ENCODE measurements at regions not wholly inside any gene's neighbourhood (a gene's known extent, or its start where the extent isn't known, plus 50 kb on each side); places are given as distances from the start of the nearest gene placed in this dataset.

DNA sequence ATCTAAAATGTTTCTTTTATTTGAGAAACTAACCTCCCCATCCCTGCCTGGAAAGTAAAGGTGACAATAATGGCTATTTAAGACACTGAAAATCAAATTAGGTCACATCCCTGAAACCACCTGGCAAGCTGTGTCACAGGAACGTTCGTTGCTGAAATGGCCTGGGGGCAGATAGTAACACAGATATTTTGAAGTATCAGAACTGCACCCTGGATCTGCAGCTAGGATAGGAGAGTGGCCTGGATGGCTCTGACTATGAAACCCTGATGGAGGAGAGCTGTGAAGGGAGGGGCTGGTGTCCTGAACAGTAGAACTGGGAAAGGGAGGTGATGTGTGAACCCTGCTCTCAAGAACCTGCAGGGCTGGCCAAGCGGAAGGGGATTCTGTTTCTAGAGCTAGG is 648.3 kb upstream of the CFAP20DC start:
- DNase-seq (ENCODE audit: low spot score) = no peak

DNA sequence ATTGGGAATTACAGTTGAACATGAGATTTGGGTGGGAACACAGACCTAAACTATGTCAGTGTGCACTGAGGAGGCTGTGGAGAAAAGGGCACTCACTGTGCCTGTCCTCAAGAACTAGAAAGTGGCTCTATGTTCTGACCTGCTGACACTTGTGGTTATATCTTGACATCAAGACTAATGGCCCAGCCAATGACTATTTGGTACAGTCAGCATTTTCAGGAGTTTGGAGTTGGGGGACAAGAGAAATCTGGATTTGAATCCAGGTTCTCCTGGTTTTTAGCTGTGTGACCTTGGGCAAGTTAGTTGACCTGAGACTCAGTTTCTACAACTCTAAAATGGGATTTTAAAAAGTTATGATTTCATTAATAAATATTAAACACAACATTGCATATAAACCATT is 647.0 kb upstream of the CFAP20DC start:
- no peak for DNase-seq (ENCODE audit: low spot score)

DNA sequence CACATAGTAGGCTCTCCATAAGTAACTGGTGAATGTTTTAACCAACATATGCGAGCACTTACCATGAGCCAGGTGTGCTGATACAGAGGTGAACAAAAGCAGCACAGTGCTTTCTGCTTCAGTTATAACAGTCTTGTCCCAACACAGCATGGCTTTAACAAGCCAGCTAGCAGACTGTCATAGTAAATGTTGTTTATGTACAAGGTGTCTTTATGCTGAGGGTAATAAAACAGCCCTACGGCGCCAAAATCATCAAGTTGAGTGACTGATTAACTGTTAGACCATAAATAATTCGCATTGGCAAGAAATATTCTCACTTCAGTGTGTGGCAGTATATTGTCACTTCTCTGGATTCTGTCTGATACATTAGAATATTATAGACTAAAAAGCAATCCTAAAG is 646.0 kb upstream of the CFAP20DC start:
- DNase-seq (ENCODE audit: low spot score) = no peak

DNA sequence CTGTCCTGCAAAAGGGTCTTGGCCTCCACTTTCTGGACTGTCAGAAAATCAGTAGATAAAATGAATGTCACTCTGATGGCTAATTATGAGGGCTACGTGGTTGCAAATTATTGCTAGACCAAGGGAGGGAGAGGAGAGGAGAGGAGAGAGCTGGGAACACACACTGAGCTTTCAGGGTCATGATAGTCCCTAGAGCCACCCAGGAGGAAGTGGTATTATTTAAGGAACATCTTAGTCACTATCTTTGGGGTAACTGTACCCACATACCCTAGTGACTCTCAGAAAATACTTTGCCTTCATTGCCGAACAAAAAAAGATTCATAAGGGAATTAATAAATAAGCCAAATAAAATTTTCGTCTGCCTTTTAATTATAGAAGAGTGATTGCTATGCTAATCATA is 642.3 kb upstream of the CFAP20DC start:
- DNase-seq (ENCODE audit: low spot score) = no peak

DNA sequence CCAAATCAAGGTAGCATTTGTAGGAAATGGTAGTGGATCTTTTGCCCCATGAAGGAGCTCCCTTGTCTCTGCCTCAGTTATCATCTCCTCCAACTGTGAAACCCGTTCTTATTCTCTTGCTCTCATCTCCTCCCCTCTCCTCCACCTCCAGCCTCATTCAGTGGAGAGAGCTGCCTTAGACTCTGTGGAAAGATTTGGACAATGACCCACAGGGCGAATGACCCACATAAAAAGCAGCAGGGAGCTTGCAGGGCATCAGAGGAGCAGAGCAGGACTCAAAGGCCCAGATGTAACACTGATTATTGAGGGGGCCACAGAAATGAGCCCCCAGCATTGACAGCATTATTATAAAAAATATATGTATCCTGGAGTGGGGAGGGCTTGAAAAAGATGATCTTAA is 641.1 kb upstream of the CFAP20DC start:
- no peak for DNase-seq (ENCODE audit: low spot score)

DNA sequence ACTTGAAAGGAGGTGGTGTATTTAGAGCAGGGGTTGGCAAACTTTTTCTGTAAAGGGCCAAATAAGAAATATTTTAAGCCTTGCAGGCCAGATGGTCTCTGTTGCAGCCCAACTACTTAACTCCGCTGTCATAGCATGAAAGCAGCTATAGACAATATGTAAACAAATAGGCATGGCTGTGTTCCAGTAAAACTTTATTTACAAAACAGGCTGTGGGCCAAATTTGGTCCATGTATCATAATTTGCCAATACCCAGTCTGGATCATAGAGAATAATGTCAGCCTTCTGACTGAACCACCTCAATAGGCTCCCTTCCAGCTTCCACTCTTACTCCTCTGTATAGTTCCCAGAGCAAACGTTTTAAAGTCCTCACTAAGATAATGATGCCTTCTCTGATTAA is 638.8 kb upstream of the CFAP20DC start:
- DNase-seq (ENCODE audit: low spot score) = no peak

DNA sequence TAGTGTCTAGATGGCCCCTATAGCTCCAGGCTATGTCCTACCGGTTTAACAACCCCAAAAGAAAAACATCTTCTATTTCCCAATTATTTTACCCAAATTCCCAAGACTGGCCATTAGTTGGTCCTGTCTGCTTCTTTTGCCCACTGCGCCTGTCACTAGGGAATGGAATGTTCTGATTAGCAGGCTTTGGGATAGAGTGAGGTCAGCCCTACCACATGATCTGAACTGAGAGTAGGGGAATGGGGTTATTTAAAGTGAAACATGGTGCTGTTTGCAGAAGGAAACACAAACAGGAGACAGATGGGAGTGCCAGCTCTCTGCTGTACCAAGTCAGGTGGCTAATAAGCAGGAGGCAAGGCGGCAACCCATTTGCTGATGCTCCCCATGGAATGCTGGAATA is 635.6 kb upstream of the CFAP20DC start:
- no peak for DNase-seq (ENCODE audit: low spot score)

DNA sequence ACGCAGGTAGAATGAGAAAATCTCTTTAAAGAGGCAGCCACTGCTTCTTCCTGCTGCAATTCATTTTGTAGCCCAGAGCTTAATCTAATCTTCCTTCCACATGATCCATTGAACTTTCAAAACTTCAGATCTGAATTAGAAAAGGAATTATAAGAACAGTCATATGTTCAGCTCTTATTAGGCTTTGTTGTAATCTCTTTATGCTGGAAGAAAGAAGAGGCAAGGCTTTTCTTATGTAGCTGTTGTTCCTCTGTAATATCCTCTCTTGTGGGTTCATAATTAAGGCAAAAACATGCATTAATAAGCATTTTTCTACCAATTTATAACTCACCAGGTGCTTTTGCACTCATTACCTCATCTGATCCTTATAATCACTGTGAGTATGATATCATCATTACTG is 634.9 kb upstream of the CFAP20DC start:
- no peak for DNase-seq (ENCODE audit: low spot score)

DNA sequence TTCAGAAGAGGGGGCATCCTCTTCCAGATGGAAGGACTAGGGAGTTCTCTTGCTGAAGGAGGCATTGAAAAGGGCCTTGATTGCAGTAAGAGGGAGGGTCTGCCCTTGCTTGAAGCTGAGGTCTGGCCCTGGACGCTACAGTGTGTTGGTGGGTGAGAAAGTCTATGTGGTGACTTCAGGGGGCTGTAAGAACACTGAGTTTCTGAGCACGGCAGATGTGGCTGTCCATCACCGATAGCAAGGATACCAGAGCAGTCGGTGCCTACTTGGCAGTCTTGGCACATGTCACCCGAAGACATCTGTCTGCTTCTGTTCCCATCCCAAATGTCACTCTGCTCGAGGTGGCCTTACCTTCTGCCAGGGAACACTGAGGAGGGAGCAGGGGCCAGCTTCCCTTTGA is 631.1 kb upstream of the CFAP20DC start:
- no peak for DNase-seq (ENCODE audit: low spot score)

DNA sequence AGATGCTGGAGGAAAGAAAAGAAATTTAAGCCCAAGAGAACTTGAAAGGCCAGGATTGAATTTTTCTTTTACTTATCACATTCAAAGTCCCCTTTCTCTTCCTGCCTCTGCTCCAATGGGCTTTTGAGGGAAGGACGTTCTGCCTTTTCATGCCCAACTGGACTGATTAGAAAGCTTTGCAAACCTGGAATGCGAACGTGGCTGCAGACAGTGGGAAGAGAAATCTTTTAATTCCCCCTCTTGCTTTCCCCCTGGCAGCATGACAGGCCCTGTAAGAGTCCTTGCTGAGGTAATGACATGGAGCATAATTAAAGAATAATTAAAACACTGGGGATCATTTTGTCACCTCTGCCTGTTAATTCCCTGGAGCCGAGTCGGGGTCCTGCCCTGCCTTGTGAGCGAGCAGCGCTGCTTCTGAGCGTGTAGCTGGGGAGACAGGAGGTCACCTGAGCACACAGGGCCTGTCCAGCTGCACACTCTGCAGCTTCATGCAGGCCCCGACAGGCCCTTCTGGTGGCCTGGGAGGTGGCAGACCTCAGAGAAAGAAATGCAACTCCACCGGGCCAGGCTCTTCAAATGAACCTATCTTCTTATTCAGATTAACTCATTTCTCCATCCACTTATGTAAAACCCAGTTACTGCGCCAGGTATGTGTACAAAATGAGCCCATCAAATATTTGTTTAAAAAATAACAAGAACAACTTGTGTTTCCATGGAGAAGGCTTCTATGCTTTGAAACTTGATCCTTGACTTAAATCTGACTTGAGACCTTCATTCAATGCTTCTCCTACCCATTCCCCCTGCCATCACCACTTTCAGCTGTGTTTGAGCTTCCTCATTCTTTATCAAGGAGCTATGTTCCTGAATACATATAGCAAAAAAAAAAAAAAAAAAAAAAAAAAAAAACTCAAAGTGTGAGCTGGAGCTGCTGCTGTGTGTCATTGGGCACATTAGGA is 628.2 kb upstream of the CFAP20DC start:
- DNase-seq (ENCODE audit: low spot score) = no peak

DNA sequence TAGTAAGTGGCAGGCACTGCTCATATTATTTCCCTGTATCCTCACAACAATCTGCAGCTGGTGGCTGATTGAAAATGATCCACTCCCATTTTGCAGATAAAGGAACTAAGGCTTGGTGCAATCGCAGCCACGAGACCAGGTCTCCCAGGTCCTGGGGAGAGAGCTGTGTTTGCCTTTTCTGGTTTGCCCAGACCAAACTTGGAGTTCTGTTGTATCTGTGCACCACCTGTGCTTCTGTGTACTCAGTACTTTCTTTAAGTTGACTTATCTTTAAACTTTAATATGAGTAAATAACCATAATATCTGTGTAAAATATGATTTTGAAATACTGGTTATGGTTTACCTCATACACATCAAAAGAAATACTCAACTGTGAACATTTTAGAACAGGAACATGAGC is 625.7 kb upstream of the CFAP20DC start:
- no peak for DNase-seq (ENCODE audit: low spot score)

DNA sequence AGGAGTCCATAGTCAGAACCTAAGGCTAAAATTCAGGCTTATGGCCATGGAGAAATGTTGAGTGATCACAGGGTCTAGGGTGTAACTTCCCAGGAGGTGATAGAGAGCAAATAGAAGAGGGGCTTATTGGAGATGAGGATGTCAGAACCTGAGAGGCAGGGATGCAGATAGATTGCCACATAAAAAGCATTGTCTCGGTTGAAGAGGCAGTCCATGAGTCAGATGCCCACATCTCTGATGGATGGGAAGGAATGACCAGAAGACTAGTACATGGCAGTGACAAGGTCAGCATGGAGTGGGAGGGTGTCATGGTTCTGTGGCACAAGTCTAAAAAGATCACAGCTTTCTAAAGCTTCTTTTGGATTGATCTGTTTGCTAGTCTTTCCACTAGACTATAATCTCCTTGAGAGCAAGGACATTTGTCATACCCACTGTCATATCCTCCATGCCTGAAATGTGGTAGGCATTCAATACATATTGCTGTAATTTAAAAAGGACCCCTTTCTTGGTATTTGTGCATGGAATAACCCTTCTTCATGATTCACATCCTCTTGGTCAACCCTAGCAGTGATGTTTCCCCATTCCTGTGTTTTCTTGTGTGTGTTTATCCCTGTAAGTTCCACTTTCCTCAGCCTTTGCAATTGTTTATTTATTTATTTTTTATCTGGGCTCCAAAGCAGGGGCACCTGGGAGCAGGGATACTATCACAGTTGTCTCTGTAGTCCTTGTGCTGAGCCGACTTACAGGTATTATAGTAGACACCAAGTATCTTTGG is 613.4 kb upstream of the CFAP20DC start:
- DNase-seq (ENCODE audit: low spot score) = no peak

DNA sequence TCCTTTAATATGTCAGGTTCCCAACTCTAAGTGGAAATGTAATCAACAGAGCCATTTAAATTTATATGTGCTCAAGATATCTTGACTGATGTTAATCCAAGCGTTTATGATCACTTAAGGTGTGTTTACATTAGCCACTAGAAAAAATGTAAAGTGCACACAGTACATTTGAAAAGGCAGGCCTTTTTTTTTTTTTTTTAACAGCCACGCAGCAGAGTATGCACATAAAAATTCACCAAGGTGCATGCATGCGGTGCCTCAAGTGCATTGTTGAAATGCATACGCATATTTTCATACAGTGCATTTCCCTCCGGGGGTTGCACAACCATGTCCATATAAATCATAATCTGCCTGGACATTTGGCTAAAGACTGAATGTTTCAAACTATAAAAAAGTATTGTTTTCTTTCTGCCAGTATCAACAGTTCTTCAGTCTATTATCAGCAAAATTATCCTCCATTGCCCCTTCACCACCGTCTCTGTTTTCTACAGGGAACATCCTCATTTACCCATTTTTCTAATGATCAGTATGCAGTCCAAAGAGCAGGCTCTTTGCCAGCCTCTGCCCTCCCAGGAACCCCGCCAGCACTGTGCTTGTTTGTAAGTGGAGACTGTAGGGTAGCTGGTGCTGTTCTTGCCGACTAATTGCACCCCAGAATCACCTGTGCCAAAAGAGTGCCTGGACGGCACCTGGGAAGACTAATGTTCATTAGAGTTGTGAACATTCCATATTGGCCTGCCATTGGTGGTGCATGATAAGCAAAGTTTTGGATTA is 611.2 kb upstream of the CFAP20DC start:
- DNase-seq (ENCODE audit: low spot score) = no peak

DNA sequence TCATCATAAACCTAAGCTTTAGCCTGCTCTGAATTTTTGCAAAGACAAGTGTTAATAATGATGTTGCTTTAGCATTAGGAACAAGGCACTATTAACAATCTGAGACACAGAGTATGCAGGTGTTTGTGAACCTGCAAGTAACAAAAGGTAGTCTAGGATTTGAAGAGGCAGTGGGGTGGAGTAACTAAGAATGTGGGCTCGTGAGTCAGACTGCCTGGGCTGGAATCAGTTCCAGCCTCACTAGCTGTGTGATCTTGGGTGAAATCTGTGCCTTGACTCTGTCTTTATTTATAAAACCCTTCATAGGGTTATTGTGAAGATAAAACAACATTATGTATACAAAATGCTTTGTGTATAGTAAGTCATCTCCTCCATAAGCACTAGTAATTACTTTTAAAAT is 610.6 kb upstream of the CFAP20DC start:
- DNase-seq (ENCODE audit: low spot score) = peak; percentile 57

DNA sequence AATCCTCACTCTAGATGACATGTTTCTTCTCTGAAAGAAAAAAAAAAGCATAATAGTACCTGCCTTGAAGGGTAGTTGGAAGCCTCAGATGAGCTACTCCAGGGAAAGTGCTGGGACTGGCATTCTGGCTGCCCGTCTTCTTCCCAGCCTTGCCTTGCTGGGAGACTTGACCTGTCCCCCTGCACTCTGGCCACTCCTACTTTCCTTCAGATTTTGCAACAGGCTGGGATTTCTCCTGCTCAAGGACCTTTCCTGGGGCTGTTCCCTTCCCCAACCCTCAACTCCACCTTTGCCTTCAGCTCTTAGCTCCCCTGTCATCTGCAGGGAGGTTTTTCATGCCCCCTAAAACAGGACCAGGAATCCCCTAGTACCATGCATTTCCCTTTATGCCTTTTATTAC is 609.9 kb upstream of the CFAP20DC start:
- no peak for DNase-seq (ENCODE audit: low spot score)

DNA sequence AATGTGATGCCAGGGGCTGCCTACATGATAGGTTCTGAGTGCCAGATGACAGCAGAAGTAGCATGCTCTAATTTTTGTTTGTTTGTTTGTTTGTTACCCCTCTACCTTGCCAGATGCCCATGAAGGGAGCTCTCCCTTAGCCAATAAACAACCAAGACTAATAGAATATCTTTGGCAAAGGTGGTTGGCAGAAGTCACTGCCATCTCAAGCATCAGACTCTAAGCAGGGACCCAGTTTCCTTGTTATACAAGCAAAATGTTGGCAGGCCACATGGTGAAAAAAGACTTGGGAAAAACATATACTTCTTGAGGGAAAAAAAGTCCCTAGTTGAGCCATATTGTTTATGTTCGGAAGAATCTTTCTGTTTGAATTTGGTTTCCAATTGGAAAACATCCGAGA is 609.0 kb upstream of the CFAP20DC start:
- no peak for DNase-seq (ENCODE audit: low spot score)

DNA sequence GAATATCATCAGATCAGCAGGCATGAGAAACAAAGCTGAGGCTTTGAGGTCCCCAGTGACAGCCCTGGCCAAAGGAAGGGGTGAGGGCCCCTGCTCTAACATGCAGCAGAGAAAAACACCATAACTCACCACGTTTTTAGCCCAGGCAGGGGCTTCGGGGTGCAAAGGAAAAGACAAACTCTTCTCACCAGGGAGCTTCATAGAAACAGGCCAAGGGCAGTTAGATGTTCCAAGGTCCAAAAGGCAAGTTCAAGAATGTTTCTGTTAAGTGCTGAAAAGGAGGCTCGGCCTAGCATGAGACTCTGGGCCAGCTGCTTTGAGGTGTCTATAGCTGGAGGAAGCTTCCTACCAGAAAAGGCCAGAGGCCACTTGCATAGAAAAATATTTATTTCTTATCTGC is 608.4 kb upstream of the CFAP20DC start:
- no peak for DNase-seq (ENCODE audit: low spot score)

DNA sequence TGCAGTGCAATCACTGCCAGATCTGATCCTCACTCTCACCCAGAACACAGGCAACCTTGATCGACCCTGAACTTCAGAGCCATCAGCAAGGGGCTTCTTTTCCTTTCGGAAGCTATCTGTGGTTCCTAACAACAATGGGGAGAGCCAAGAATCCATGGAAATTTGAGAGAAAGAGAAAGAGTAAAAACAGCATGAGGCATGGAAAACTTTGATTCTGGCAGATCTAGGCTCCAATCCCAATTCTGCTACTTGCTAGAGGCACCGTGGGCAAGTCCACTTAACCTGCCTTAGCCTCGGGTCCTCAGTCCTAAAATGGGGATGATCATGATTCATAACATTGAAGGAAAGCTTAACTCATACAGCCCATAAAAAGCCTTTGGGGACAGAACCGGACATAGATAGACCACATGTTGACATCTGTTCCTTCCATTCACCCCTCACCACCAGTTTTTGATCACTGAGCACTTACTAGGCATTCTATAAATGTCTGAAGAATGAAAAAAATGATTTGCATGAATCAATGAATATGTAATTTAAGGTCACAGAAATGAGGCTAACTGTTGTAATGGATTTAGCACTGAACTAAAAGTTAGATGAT is 605.7 kb upstream of the CFAP20DC start:
- DNase-seq (ENCODE audit: low spot score) = peak; percentile 24

DNA sequence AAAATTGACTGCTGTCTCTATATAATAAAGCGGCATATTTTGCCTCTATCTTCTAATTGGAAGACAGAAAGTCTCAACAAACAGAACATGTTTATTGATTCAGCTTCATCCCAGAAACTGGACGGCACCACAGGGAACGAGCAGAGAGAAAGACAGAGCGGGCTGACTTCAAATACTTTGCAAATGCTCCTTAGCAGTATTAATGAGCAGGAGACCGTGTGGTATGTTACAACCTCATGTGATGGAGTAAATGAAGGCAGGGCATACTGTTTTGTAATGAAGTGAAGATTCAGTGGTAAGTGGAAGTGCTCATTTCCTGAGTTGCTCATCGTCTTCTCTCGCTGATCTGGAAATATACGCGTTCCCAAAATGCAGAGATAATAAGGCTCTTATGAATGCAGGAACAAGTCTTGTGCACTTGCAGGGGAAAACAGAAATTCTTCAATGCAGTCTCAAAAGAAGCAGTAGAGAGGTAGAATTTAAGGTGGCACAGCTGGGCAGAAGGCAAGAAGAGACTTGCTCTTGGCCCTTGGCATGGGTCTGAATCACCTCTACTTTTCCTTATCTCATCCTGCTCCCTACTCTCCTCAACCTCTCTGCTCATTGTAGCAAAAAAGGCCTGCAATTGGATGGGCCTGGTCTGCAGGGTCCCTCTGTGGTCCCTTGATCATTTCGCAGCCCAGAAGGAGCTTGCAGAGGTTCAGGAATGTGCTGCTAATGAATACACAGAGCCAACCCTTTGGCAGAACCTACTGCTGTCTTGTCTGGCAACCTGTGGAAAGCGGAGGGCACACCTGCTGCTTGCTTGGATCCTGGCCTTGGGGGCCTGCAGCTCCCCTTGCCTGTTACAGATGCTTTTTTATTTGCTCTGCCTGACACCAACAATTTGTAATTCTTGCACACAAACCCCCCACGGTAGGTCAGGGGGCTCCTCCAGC is 604.9 kb upstream of the CFAP20DC start:
- no peak for DNase-seq (ENCODE audit: low spot score)

DNA sequence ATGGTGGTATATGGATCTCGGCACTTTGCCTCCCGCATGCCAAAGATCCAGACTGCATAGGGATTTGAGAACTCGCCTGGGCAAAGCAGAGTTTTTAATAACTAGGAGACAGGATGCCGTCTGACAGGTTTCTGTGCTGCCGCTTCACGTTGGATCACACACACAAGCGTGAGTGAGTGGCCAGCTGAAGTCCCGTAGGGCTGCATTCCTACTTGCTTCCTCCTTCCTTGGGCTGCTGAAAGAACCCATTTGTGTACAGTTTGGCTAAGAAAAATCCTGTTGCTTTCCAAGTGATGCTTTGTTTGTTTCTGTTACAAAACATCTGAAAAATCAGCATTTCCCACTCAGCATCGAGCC is 604.3 kb upstream of the CFAP20DC start:
- DNase-seq (ENCODE audit: low spot score) = peak; percentile 51

Measured in AG20443 (cell line).